22Rv1 (cell line): ENCODE measurements at regions not wholly inside any gene's neighbourhood (a gene's known extent, or its start where the extent isn't known, plus 50 kb on each side); places are given as distances from the start of the nearest gene placed in this dataset.

ENCODE experiments used
- H3K27ac ChIP-seq: fragments of 450-650 bp; 2 replicates; pipeline ENCODE4 v1.5.1; 2017
- ZFX ChIP-seq: fragments of 450-650 bp; IDR thresholded peaks from 2 replicates; pipeline ENCODE4 v1.6.1; 2017; ENCODE audit warnings: antibody characterized with exemption, borderline replicate concordance
- TF ChIP-seq, protein P1 (sequence below): fragments of 450-650 bp; IDR thresholded peaks from 2 replicates; pipeline ENCODE4 v1.5.1; 2017; ENCODE audit warnings: mild to moderate bottlenecking

- TF ChIP-seq, protein P1, sequence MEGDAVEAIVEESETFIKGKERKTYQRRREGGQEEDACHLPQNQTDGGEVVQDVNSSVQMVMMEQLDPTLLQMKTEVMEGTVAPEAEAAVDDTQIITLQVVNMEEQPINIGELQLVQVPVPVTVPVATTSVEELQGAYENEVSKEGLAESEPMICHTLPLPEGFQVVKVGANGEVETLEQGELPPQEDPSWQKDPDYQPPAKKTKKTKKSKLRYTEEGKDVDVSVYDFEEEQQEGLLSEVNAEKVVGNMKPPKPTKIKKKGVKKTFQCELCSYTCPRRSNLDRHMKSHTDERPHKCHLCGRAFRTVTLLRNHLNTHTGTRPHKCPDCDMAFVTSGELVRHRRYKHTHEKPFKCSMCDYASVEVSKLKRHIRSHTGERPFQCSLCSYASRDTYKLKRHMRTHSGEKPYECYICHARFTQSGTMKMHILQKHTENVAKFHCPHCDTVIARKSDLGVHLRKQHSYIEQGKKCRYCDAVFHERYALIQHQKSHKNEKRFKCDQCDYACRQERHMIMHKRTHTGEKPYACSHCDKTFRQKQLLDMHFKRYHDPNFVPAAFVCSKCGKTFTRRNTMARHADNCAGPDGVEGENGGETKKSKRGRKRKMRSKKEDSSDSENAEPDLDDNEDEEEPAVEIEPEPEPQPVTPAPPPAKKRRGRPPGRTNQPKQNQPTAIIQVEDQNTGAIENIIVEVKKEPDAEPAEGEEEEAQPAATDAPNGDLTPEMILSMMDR, result no peak
- no peak overlapping the region for H3K27ac ChIP-seq
Observed at GRCh38 chr17:79353548-79353947, 257.3 kb downstream of the RBFOX3 start.

- TF ChIP-seq ZFX, result no peak
- TF ChIP-seq, protein P1, result no peak
- no peak overlapping the region for H3K27ac ChIP-seq
Observed at GRCh38 chr17:79353016-79353415, 257.8 kb downstream of the RBFOX3 start.

- TF ChIP-seq, protein P1, result no peak
- no peak for TF ChIP-seq ZFX
Observed at GRCh38 chr17:79350533-79350932, 260.3 kb downstream of the RBFOX3 start.

DNA sequence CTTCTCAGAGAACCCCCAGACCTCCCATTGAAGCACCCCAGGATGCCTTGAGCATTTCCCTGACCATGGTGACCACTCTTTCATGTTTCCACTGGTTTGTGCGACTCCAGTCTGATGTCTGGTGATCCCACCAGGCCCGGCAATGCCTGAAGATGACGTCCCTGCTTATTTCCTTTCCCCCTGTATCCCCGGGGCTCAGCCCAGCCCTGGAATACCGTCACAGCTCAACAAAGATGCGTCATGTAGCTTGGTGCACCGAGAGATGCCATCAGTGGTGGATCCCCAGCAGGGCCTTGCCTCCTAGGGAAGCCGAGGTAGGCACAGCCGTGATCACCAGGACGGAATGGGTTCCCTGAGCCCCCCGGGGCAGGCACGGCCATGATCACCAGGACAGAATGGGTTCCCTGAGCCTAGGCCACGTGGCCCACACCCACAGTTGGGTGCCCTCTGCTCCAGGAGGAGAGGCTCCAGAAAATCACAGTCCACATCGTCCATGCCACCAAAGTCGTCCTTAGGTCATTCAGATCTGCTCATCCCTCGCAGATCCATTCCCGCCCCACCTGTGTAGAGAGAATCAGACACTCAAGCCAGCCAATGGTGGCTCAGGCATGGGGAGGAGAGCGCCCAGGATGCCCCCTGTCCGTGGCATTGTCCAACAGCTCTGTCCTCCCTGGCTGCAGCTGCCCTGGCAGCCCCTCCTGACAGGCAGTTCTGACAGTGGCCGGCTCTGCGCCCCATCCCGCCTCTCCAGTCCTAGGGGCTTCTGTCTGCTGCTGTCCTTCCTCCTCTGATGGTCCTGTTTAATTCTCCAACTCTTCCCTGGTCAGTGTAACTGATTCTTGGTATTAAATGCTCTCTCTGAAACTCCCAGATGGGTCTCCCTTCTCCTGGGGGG lies 261.1 kb downstream of the RBFOX3 start:
- TF ChIP-seq ZFX, result no peak
- TF ChIP-seq, protein P1, result no peak
- no peak overlapping the region for H3K27ac ChIP-seq

More at GRCh38 chr17:79350533-79350932, 260.3 kb downstream of the RBFOX3 start:
- no peak overlapping the region for H3K27ac ChIP-seq

- H3K27ac ChIP-seq, result no peak overlapping the region
- TF ChIP-seq ZFX, result no peak
- TF ChIP-seq, protein P1, result no peak
Observed at GRCh38 chr17:79342376-79342775, 267.8 kb downstream of the ENGASE start.

- H3K27ac ChIP-seq, result no peak overlapping the region
- TF ChIP-seq, protein P1, result no peak
- no peak for TF ChIP-seq ZFX
Observed at GRCh38 chr17:79341816-79342215, 267.2 kb downstream of the ENGASE start.

GRCh38 chr17:79341222-79341780 lies 266.7 kb downstream of the ENGASE start:
- H3K27ac ChIP-seq, result no peak overlapping the region
- TF ChIP-seq ZFX, result no peak
- TF ChIP-seq, protein P1, result no peak
